Breast epithelium (tissue), 4 donors: ENCODE measurements at regions not wholly inside any gene's neighbourhood (a gene's known extent, or its start where the extent isn't known, plus 50 kb on each side); places are given as distances from the start of the nearest gene placed in this dataset.

ENCODE experiments used
- DNase-seq, 2 donors: peaks; one replicate each; pipeline ENCODE4 v3.0.0-alpha.2; 2019; ENCODE audit warnings: low spot score in 2 of 2
- H3K27ac ChIP-seq, 2 donors: fragments of 200-600 bp; sonication (generic) in 1 of 2; one replicate each; pipeline ENCODE4 v1.5.1; 2016 to 2019; ENCODE audit warnings: mild to moderate bottlenecking in 1 of 2
- H3K27me3 ChIP-seq, 2 donors: fragments of 200-600 bp; sonication (generic) in 1 of 2; one replicate each; pipeline versions ENCODE4 v1.5.1 to v1.6.0; 2017 to 2019; ENCODE audit warnings: control low read depth in 1 of 2, mild to moderate bottlenecking in 1 of 2
- H3K36me3 ChIP-seq: fragments of 200-600 bp; one replicate; pipeline ENCODE4 v1.5.1; 2019
- H3K4me1 ChIP-seq, 2 donors: fragments of 200-600 bp; sonication (generic); one replicate each; pipeline ENCODE4 v1.5.1; 2016 to 2019; ENCODE audit warnings: control low read depth in 1 of 2
- H3K4me3 ChIP-seq, 3 donors: fragments of 200-600 bp; sonication (generic); 1 replicate in 2 of 3; 2 replicates in 1 of 3; pipeline ENCODE4 v1.5.1; 2016 to 2019; ENCODE audit warnings: mild to moderate bottlenecking in 3 of 3, moderate library complexity in 2 of 3
- H3K9me3 ChIP-seq, 2 donors: fragments of 200-600 bp; sonication (generic) in 1 of 2; one replicate each; pipeline ENCODE4 v1.5.1; 2016 to 2019; ENCODE audit warnings: control low read depth in 1 of 2
- CTCF ChIP-seq, 3 donors: fragments of 450-650 bp; IDR thresholded peaks; one replicate each; pipeline ENCODE4 v1.5.1; 2016 to 2017; ENCODE audit warnings: antibody characterized with exemption in 3 of 3, mild to moderate bottlenecking in 3 of 3, moderate library complexity in 3 of 3
- POLR2A ChIP-seq: fragments of 450-650 bp; IDR thresholded peaks from one replicate; pipeline ENCODE4 v1.6.1; 2016; ENCODE audit warnings: antibody characterized with exemption, mild to moderate bottlenecking, moderate library complexity
- POLR2AphosphoS5 ChIP-seq, 3 donors: sonication (generic); formaldehyde crosslinking; IDR thresholded peaks; one replicate each; pipeline ENCODE4 v1.6.1; 2017; ENCODE audit warnings: antibody characterized with exemption in 3 of 3
- intact Hi-C: fragments of 100-400 bp; cut with DNase I; formaldehyde crosslinking; loops from one replicate; pipeline ENCODE4 v1.15.1; 2023; ENCODE audit warnings: low total_unique reads

GRCh38 chr11:80349997-80350396 lies 909.2 kb upstream of the TENM4 start:
- H3K9me3 ChIP-seq = no peaks in the 10 kb centered on the region
- no peaks in the 10 kb centered on the region for H3K36me3 ChIP-seq
- no peaks in the 10 kb centered on the region for H3K27me3 ChIP-seq
- no peak overlapping the region for H3K4me3 ChIP-seq
- H3K4me1 ChIP-seq = no peaks in the 10 kb centered on the region
- no peak for TF ChIP-seq POLR2AphosphoS5 (IDR thresholded peaks at IDR 0.05)
- TF ChIP-seq CTCF (IDR thresholded peaks at IDR 0.05) = no peak
- no peak for TF ChIP-seq POLR2A
- no peak for DNase-seq
- H3K27ac ChIP-seq = no peak overlapping the region
- intact Hi-C loops = no loop called here

DNA sequence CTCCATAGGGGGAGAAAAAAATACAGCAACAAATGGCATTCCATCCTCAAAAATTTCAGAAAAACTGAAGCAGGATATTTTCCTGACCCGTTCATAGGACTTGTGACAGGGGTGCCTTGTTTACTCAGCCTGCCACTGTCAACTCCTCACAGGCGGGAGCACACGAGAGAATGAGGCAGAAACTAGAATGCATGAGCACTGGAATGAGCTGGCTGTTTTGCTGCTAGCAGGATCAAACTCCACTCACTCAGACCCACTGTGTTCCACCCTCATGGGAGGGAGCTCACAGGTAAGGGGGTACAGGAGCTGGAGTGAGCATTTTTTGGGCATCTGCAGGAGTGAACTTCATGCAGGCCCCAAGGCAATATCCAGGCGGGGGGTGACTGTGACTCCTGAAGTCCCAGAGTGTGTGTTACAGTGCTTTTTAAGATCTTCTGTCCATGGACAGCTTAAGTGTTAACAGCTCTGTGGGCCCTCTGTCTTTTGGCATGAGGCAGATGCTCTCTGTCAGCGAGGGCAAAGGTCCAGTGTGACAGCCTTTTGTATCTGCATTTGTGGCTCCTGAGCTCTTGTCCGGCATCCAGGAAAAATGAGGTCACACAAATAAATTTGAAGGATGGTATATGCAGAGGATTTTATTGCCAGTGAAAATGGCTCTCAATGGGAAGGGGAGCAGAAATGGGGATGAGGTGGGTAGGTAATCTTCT lies 905.7 kb upstream of the TENM4 start:
- no peaks in the 10 kb centered on the region for H3K27me3 ChIP-seq
- no peak for DNase-seq
- TF ChIP-seq CTCF (IDR thresholded peaks at IDR 0.05) (no peak), POLR2AphosphoS5 (IDR thresholded peaks at IDR 0.05) (no peak), POLR2A (no peak)
- H3K4me1 ChIP-seq = no peaks in the 10 kb centered on the region
- H3K36me3 ChIP-seq = no peaks in the 10 kb centered on the region
- no peaks in the 10 kb centered on the region for H3K9me3 ChIP-seq
- intact Hi-C loops = no loop called here
- no peak overlapping the region for H3K4me3 ChIP-seq
- no peak overlapping the region for H3K27ac ChIP-seq

GRCh38 chr11:80343436-80343835 lies 902.6 kb upstream of the TENM4 start:
- DNase-seq = no peak
- no peaks in the 10 kb centered on the region for H3K27me3 ChIP-seq
- TF ChIP-seq POLR2AphosphoS5 (IDR thresholded peaks at IDR 0.05) (no peak), POLR2A (no peak), CTCF (IDR thresholded peaks at IDR 0.05) (no peak)
- intact Hi-C loops = no loop called here
- no peaks in the 10 kb centered on the region for H3K9me3 ChIP-seq
- H3K36me3 ChIP-seq = no peaks in the 10 kb centered on the region
- no peaks in the 10 kb centered on the region for H3K4me1 ChIP-seq
- no peak overlapping the region for H3K4me3 ChIP-seq
- no peak overlapping the region for H3K27ac ChIP-seq

DNA sequence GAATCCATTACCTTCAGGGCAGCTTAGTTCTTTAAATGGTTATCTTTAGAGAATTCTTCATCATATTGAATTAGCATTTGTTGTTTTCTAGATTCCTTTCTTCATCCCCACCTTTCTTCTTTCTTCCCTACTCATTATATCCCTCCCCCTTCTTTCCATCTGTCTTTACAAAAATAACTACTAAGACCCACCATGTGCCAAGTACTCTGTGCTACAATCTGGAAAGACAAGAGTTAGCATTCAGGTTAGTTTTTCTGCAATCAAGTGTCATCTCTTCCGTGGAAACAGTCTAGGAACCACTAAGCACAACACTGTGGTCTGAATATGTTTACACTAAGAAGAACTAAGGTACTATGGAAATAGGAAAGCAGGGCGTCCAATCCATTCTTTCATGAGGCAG lies 897.4 kb upstream of the TENM4 start:
- DNase-seq = no peak
- Histone ChIP-seq H3K27ac (no peak overlapping the region), H3K4me3 (no peak overlapping the region), H3K36me3 (no peaks in the 10 kb centered on the region), H3K27me3 (no peaks in the 10 kb centered on the region), H3K9me3 (no peaks in the 10 kb centered on the region), H3K4me1 (no peaks in the 10 kb centered on the region)
- intact Hi-C loops = no loop called here
- no peak for TF ChIP-seq CTCF (IDR thresholded peaks at IDR 0.05)
- no peak for TF ChIP-seq POLR2A

DNA sequence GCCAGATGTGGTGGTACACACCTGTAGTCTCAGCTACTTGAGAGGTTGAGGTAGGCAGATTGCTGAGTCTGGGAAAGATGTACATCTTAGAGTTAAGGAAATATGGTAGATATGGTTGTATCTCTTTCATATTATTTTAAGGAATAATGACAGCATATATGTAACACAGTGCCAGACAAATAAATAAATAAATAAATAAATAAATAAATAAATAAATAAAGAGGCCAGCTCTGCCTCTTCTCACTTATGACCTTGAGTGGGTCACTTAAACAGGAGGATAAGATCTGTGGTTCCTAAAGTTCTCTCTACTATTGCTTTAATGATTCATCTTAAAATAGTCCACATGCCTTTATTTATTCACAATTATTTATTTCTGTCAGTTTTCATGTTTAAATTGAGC lies 890.9 kb upstream of the TENM4 start:
- no peaks in the 10 kb centered on the region for H3K27me3 ChIP-seq
- H3K36me3 ChIP-seq = no peaks in the 10 kb centered on the region
- H3K4me3 ChIP-seq = no peak overlapping the region
- H3K9me3 ChIP-seq = no peaks in the 10 kb centered on the region
- H3K4me1 ChIP-seq = no peaks in the 10 kb centered on the region
- no peak overlapping the region for H3K27ac ChIP-seq
- intact Hi-C loops = no loop called here
- no peak for DNase-seq
- TF ChIP-seq POLR2AphosphoS5 (IDR thresholded peaks at IDR 0.05) = no peak
- TF ChIP-seq POLR2A = no peak
- TF ChIP-seq CTCF (IDR thresholded peaks at IDR 0.05) = no peak
